HEK293T (cell line): ENCODE measurements at regions not wholly inside any gene's neighbourhood (a gene's known extent, or its start where the extent isn't known, plus 50 kb on each side); places are given as distances from the start of the nearest gene placed in this dataset.

ENCODE experiments used
- CTCF ChIA-PET: fragments of 350-600 bp; formaldehyde crosslinking; extraction: SDS; loops from one replicate; lab custom pipeline; 2021; ENCODE audit warnings: antibody characterized with exemption, inconsistent platforms; lab: Yijun Ruan, JAX
- POLR2A ChIA-PET: fragments of 350-600 bp; formaldehyde crosslinking; extraction: SDS; loops from one replicate; lab custom pipeline; 2020; ENCODE audit warnings: antibody characterized with exemption, inconsistent platforms; lab: Yijun Ruan, JAX
- DNase-seq: peaks from one replicate; pipeline ENCODE4 v3.0.0; 2012; ENCODE audit warnings: mixed read lengths; ENCODE audit errors: extremely low spot score
- ARNT ChIP-seq: fragments of 450-650 bp; IDR thresholded peaks from 2 replicates; pipeline ENCODE4 v1.6.1; 2017; ENCODE audit warnings: mild to moderate bottlenecking
- BHLHE40 ChIP-seq: fragments of 450-650 bp; IDR thresholded peaks from 2 replicates; pipeline ENCODE4 v1.6.1; 2016; ENCODE audit warnings: mild to moderate bottlenecking, moderate library complexity, borderline replicate concordance
- CTBP1 ChIP-seq: fragments of 450-650 bp; IDR thresholded peaks from 2 replicates; pipeline ENCODE4 v1.6.1; 2016; ENCODE audit warnings: borderline replicate concordance
- ELF4 ChIP-seq: fragments of 450-650 bp; IDR thresholded peaks from 2 replicates; pipeline ENCODE4 v1.6.1; 2017; ENCODE audit warnings: antibody characterized with exemption
- FOXA1 ChIP-seq: fragments of 450-650 bp; IDR thresholded peaks from 2 replicates; pipeline ENCODE4 v1.6.1; 2016; ENCODE audit warnings: mild to moderate bottlenecking
- FOXK2 ChIP-seq: fragments of 450-650 bp; IDR thresholded peaks from 2 replicates; pipeline ENCODE4 v1.6.1; 2016; ENCODE audit warnings: mild to moderate bottlenecking
- FOXM1 ChIP-seq: fragments of 450-650 bp; IDR thresholded peaks from 2 replicates; pipeline ENCODE4 v1.6.1; 2017; ENCODE audit warnings: mild to moderate bottlenecking, borderline replicate concordance
- HDGF ChIP-seq: fragments of 450-650 bp; IDR thresholded peaks from 2 replicates; pipeline ENCODE4 v1.6.1; 2017; ENCODE audit warnings: antibody characterized with exemption, borderline replicate concordance
- L3MBTL2 ChIP-seq: fragments of 450-650 bp; conservative IDR thresholded peaks from 2 replicates; pipeline ENCODE4 v1.6.1; 2016; ENCODE audit warnings: mild to moderate bottlenecking
- LEF1 ChIP-seq: fragments of 450-650 bp; IDR thresholded peaks from 2 replicates; pipeline ENCODE4 v1.6.1; 2017; ENCODE audit warnings: mild to moderate bottlenecking, borderline replicate concordance
- NFRKB ChIP-seq: fragments of 450-650 bp; IDR thresholded peaks from 2 replicates; pipeline ENCODE4 v1.6.1; 2016; ENCODE audit warnings: mild to moderate bottlenecking, moderate library complexity
- PKNOX1 ChIP-seq: fragments of 450-650 bp; IDR thresholded peaks from 2 replicates; pipeline ENCODE4 v1.6.1; 2016
- SP1 ChIP-seq: fragments of 450-650 bp; IDR thresholded peaks from 2 replicates; pipeline ENCODE4 v1.6.1; 2017
- SUZ12 ChIP-seq: fragments of 450-650 bp; IDR thresholded peaks from 2 replicates; pipeline ENCODE4 v1.6.1; 2016; ENCODE audit warnings: mild to moderate bottlenecking
- TARDBP ChIP-seq: fragments of 450-650 bp; IDR thresholded peaks from 2 replicates; pipeline ENCODE4 v1.6.1; 2016
- ZNF384 ChIP-seq: fragments of 450-650 bp; IDR thresholded peaks from 2 replicates; pipeline ENCODE4 v1.6.1; 2016

- CTCF ChIA-PET, result no interaction called here
- DNase-seq, result no peak
- TF ChIP-seq LEF1 (no peak), BHLHE40 (no peak), SP1 (no peak), FOXK2 (no peak), CTBP1 (no peak), SUZ12 (no peak), TARDBP (no peak), ELF4 (no peak), HDGF (no peak), FOXM1 (no peak), FOXA1 (no peak), PKNOX1 (no peak), ZNF384 (no peak)
Measured at GRCh38 chr17:14791221-14791620, 473.9 kb downstream of the PMP22 start.

DNA sequence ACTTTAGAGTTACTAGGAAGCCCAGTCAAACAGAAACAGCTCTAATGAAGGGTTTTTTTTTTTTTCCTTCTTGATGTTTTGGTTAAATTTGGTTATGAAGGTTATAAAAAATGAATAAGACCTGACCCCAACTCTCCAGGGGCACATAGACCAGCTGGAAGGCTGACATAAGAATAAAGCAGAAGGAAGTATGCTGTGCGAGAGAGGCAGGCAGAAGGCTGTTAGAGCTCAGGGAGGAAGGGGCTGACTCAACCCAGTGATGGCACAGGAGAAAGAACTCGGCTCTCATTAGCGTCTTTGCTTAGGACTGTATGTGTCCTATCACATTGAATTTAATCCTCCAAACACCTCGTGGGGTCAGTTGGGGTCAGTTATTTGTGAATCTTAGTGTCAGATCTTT, 474.6 kb downstream of the PMP22 start:
- DNase-seq, result no peak
- CTCF ChIA-PET, result interaction anchor here (0.9 kb wide), 1 partner anchor 11 kb away, joined by 3 read pairs; no protein-coding TSS in a partner anchor
- POLR2A ChIA-PET, result no interaction called here
- TF ChIP-seq FOXA1 (no peak), BHLHE40 (no peak), NFRKB (no peak), ARNT (no peak), LEF1 (no peak), TARDBP (no peak), ZNF384 (no peak), CTBP1 (no peak), FOXK2 (no peak), SUZ12 (no peak), SP1 (no peak), FOXM1 (no peak), ELF4 (no peak), PKNOX1 (no peak), HDGF (no peak), L3MBTL2 (no peak)

More at GRCh38 chr17:14791221-14791620, 473.9 kb downstream of the PMP22 start:
- POLR2A ChIA-PET, result no interaction called here

- no peak for DNase-seq
- POLR2A ChIA-PET, result no interaction called here
- CTCF ChIA-PET, result no interaction called here
- no peak for TF ChIP-seq ARNT
Measured at GRCh38 chr17:14784997-14785696, 480.0 kb downstream of the PMP22 start.

DNA sequence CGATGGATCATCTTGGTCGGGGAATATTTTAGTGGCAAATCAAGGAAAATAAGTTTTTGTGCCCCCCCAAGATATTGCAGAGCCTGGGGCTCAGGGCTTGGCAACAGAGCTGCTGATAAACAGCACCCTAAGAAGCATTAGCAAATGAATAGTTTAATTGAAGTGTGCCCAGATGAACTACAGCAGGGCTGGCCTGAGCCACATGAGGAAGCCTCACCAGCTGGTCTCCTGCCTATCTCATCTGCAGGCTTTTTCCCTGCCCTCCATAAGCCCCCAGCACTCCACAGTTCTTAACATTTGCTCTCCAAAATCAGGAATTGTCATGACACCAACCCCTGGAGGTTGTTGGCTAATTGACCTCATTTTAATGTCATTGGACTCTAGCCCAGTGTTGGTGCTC, 480.2 kb downstream of the HS3ST3B1 start:
- TF ChIP-seq L3MBTL2 (no peak), BHLHE40 (no peak), HDGF (no peak), CTBP1 (no peak), TARDBP (no peak), ARNT (no peak), PKNOX1 (no peak), FOXM1 (no peak), NFRKB (no peak), ELF4 (no peak), FOXA1 (no peak), SUZ12 (no peak)
- no peak for DNase-seq
- POLR2A ChIA-PET, result no interaction called here
- CTCF ChIA-PET, result no interaction called here

GRCh38 chr17:14780097-14780651, 479.3 kb downstream of the HS3ST3B1 start:
- POLR2A ChIA-PET, result no interaction called here
- no peak for TF ChIP-seq HDGF
- CTCF ChIA-PET, result no interaction called here
- no peak for DNase-seq

DNA sequence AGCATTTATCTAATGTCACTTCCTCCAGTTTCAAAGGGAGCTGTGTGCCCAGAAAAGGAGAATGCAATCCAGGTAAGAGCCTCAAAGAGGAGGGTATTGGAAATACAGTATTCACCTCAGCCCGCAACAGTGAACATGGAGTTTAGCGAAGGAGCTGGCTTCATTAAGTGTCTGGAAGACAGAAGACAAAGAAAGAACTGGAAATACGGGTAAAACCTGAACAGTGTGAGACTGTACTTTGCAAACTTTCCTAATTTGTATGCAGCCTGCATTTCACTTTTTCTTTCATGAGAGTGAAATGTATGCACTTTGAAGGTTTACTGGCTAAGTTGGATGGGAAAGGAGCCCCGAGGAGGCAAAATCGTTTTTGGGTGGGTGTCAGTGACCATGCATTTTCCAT, 478.4 kb downstream of the HS3ST3B1 start:
- ChIA-PET CTCF (interaction anchor here (1.0 kb wide), 1 partner anchor 11 kb away, joined by 3 read pairs; no protein-coding TSS in a partner anchor), POLR2A (no interaction called here)
- TF ChIP-seq HDGF (no peak), ARNT (no peak), NFRKB (no peak), FOXM1 (no peak), FOXK2 (no peak), PKNOX1 (no peak)
- no peak for DNase-seq
